H9 (cell line): ENCODE measurements at regions not wholly inside any gene's neighbourhood (a gene's known extent, or its start where the extent isn't known, plus 50 kb on each side); places are given as distances from the start of the nearest gene placed in this dataset.

ENCODE experiments used
- DNase-seq: peaks from one replicate; pipeline ENCODE4 v3.0.0-alpha.2; 2017
- H2AFZ ChIP-seq: one replicate; pipeline ENCODE4 v1.6.1; 2013; ENCODE audit warnings: mild to moderate bottlenecking, low read length, control low read depth, moderate library complexity
- H2AK5ac ChIP-seq: 2 replicates; pipeline ENCODE4 v1.6.1; 2013; ENCODE audit warnings: low read length, control low read depth, mixed read lengths; ENCODE audit not compliant: insufficient read length
- H2BK120ac ChIP-seq: one replicate; pipeline ENCODE4 v1.6.1; 2013; ENCODE audit warnings: low read depth, mild to moderate bottlenecking, low read length, control low read depth, inconsistent platforms; ENCODE audit not compliant: poor library complexity, severe bottlenecking
- H2BK12ac ChIP-seq: 2 replicates; pipeline ENCODE4 v1.6.1; 2013; ENCODE audit warnings: low read length, control low read depth, mixed read lengths, low read depth; ENCODE audit not compliant: insufficient read length
- H2BK15ac ChIP-seq: 2 replicates; pipeline ENCODE4 v1.6.1; 2013; ENCODE audit warnings: low read depth, low read length, control low read depth
- H2BK20ac ChIP-seq: one replicate; pipeline ENCODE4 v1.6.1; 2013; ENCODE audit warnings: low read depth, mild to moderate bottlenecking, low read length, control low read depth, inconsistent platforms; ENCODE audit not compliant: poor library complexity, severe bottlenecking
- H2BK5ac ChIP-seq: 2 replicates; pipeline ENCODE4 v1.6.1; 2013; ENCODE audit warnings: low read length, control low read depth, mixed read lengths; ENCODE audit not compliant: insufficient read length
- H3K14ac ChIP-seq: 2 replicates; pipeline ENCODE4 v1.6.1; 2013; ENCODE audit warnings: low read length, control low read depth; ENCODE audit not compliant: insufficient read depth
- H3K18ac ChIP-seq: 2 replicates; pipeline ENCODE4 v1.6.1; 2013; ENCODE audit warnings: low read depth, mild to moderate bottlenecking, mixed read lengths, low read length, control low read depth; ENCODE audit not compliant: insufficient read length
- H3K23ac ChIP-seq: 2 replicates; pipeline ENCODE4 v1.6.1; 2013; ENCODE audit warnings: low read length, control low read depth, mixed read lengths, low read depth; ENCODE audit not compliant: insufficient read length
- H3K23me2 ChIP-seq: 2 replicates; pipeline ENCODE4 v1.6.1; 2013; ENCODE audit warnings: low read depth, mild to moderate bottlenecking, mixed read lengths, low read length, control low read depth; ENCODE audit not compliant: insufficient read length, poor library complexity, severe bottlenecking
- H3K27ac ChIP-seq: 2 replicates; pipeline ENCODE4 v1.5.1; 2013; ENCODE audit warnings: low read length, control low read depth, mixed read lengths, low read depth; ENCODE audit not compliant: insufficient read length
- H3K27me3 ChIP-seq: 2 replicates; pipeline ENCODE4 v1.6.1; 2013; ENCODE audit warnings: low read length, control low read depth, inconsistent platforms; ENCODE audit not compliant: insufficient read depth
- H3K4ac ChIP-seq: 2 replicates; pipeline ENCODE4 v1.6.1; 2013; ENCODE audit warnings: low read depth, mild to moderate bottlenecking, control low read depth, inconsistent platforms, low read length, moderate library complexity
- H3K4me1 ChIP-seq: 2 replicates; pipeline ENCODE4 v1.6.1; 2013; ENCODE audit warnings: low read length, control low read depth, inconsistent platforms; ENCODE audit not compliant: insufficient read depth
- H3K4me2 ChIP-seq: 2 replicates; pipeline ENCODE4 v1.6.1; 2013; ENCODE audit warnings: low read length, control low read depth, mixed read lengths; ENCODE audit not compliant: insufficient read length, insufficient read depth
- H3K56ac ChIP-seq: 2 replicates; pipeline ENCODE4 v1.6.1; 2013; ENCODE audit warnings: low read depth, mild to moderate bottlenecking, mixed read lengths, low read length, control low read depth; ENCODE audit not compliant: insufficient read length
- H3K79me1 ChIP-seq: 2 replicates; pipeline ENCODE4 v1.6.1; 2013; ENCODE audit warnings: low read depth, mild to moderate bottlenecking, moderate library complexity, low read length, control low read depth, inconsistent platforms; ENCODE audit not compliant: insufficient read depth, poor library complexity, severe bottlenecking
- H3K79me2 ChIP-seq: 2 replicates; pipeline ENCODE4 v1.6.1; 2013; ENCODE audit warnings: low read length, control low read depth, inconsistent platforms; ENCODE audit not compliant: insufficient read depth
- H3K9ac ChIP-seq: 2 replicates; pipeline ENCODE4 v1.6.1; 2013; ENCODE audit warnings: low read length, control low read depth, mixed read lengths; ENCODE audit not compliant: insufficient read length; ENCODE audit errors: extremely low read depth
- H3K9me3 ChIP-seq: one replicate; pipeline ENCODE4 v1.6.1; 2013; ENCODE audit warnings: low read depth, low read length, inconsistent platforms; ENCODE audit not compliant: control insufficient read depth
- H3T11ph ChIP-seq: one replicate; pipeline ENCODE4 v1.6.1; 2013; ENCODE audit warnings: mild to moderate bottlenecking, low read length, control low read depth, inconsistent platforms
- H4K20me1 ChIP-seq: one replicate; pipeline ENCODE4 v1.6.1; 2013; ENCODE audit not compliant: control insufficient read depth, insufficient read length, insufficient read depth
- H4K5ac ChIP-seq: 2 replicates; pipeline ENCODE4 v1.6.1; 2013; ENCODE audit warnings: low read depth, mild to moderate bottlenecking, mixed read lengths, low read length, control low read depth; ENCODE audit not compliant: insufficient read length
- H4K8ac ChIP-seq: replicated peaks from 2 replicates; pipeline ENCODE4 v1.6.1; 2013; ENCODE audit warnings: low read length, control low read depth, mixed read lengths, low read depth; ENCODE audit not compliant: insufficient read length
- H4K91ac ChIP-seq: 2 replicates; pipeline ENCODE4 v1.6.1; 2013; ENCODE audit warnings: low read depth, mild to moderate bottlenecking, moderate library complexity, mixed read lengths, low read length, control low read depth; ENCODE audit not compliant: insufficient read length
- H3K27ac Mint-ChIP-seq, 3 experiments: 2 replicates in 2 of 3; 3 replicates in 1 of 3; pipeline ENCODE4 v1.8.0; 2020 to 2021; ENCODE audit warnings: mixed read lengths in 3 of 3, mild to moderate bottlenecking in 1 of 3, moderate library complexity in 1 of 3
- H3K27me3 Mint-ChIP-seq: 2 replicates; pipeline ENCODE4 v1.8.0; 2021; ENCODE audit warnings: low read depth, mild to moderate bottlenecking, moderate library complexity, mixed read lengths
- H3K36me3 Mint-ChIP-seq, 3 experiments: 2 replicates in 2 of 3; 3 replicates in 1 of 3; pipeline ENCODE4 v1.8.0; 2020 to 2021; ENCODE audit warnings: low read depth in 3 of 3, mixed read lengths in 3 of 3; ENCODE audit not compliant: insufficient read depth in 1 of 3
- H3K4me1 Mint-ChIP-seq, 2 experiments: 2 replicates each; pipeline ENCODE4 v1.8.0; 2020; ENCODE audit warnings: mixed read lengths in 2 of 2
- H3K4me3 Mint-ChIP-seq, 2 experiments: 2 replicates in 1 of 2; 3 replicates in 1 of 2; pipeline ENCODE4 v1.8.0; 2020 to 2021; ENCODE audit warnings: mild to moderate bottlenecking in 2 of 2, mixed read lengths in 2 of 2, moderate library complexity in 1 of 2
- H3K9me3 Mint-ChIP-seq, 2 experiments: 2 replicates in 1 of 2; 3 replicates in 1 of 2; pipeline ENCODE4 v1.8.0; 2020; ENCODE audit warnings: mild to moderate bottlenecking in 2 of 2, mixed read lengths in 2 of 2, moderate library complexity in 1 of 2
- CTCF ChIP-seq: fragments of 200-600 bp; sonication (generic); conservative IDR thresholded peaks from 3 replicates; pipeline ENCODE4 v1.8.0; 2021; ENCODE audit warnings: antibody characterized with exemption, mild to moderate bottlenecking

DNA sequence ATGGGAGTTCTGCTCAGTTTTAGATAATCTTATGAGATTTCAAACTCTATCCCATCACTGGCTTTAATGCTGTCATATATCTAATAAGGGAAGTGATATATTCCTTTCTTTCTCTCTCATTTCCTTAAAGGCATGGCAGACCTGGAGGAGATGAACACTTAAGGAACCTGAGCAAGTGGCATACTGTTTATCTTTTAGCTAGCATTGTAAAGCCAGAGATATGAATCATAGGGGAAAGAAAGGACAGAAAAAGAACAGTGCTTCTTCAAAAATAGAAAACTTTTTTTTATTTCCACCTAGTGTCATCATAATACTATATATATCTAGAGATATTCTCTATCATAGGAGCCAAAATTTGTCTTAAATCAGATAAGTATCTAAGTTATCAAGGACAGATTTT is 68.3 kb upstream of the PSMA6 start:
- Histone ChIP-seq H3K14ac (no peak overlapping the region), H4K91ac (no peak overlapping the region), H3K23me2 (no peaks in the 10 kb centered on the region), H3K79me2 (no peaks in the 10 kb centered on the region), H2AFZ (no peak overlapping the region), H4K5ac (no peak overlapping the region), H3K4me2 (no peak overlapping the region), H4K20me1 (no peaks in the 10 kb centered on the region), H4K8ac (no peak overlapping the region), H3K18ac (no peak overlapping the region), H2BK120ac (no peak overlapping the region), H3K27me3 (no peaks in the 10 kb centered on the region; the same call in 1 of the 2 replicates), H3K79me1 (no peaks in the 10 kb centered on the region), H2AK5ac (no peak overlapping the region), H3K4me1 (no peaks in the 10 kb centered on the region), H3K23ac (no peak overlapping the region), H3K9ac (no peak overlapping the region), H2BK12ac (no peak overlapping the region), H3T11ph (no peak overlapping the region), H2BK15ac (no peak overlapping the region), H3K4ac (no peak overlapping the region), H3K9me3 (no peaks in the 10 kb centered on the region), H3K56ac (no peak overlapping the region), H2BK5ac (no peak overlapping the region), H2BK20ac (no peak overlapping the region), H3K27ac (no peak overlapping the region)
- H3K4me3 Mint-ChIP-seq = no peak overlapping the region
- H3K9me3 Mint-ChIP-seq = no peaks in the 10 kb centered on the region
- peaks cover 4% of the 10 kb centered on the region in 2 experiments; a peak in 3 of 4 replicates for H3K4me1 Mint-ChIP-seq
- H3K36me3 Mint-ChIP-seq = peaks cover 0 to under 1% (median 0%) of the 10 kb centered on the region in 3 experiments; a peak in 1 of 7 replicates
- no peak for TF ChIP-seq CTCF
- H3K27me3 Mint-ChIP-seq = no peaks in the 10 kb centered on the region
- H3K27ac Mint-ChIP-seq = no peak overlapping the region
- no peak for DNase-seq
